Adipose tissue (tissue), 3 donors: ENCODE measurements at regions not wholly inside any gene's neighbourhood (a gene's known extent, or its start where the extent isn't known, plus 50 kb on each side); places are given as distances from the start of the nearest gene placed in this dataset.

Experiments used
- H3K27ac ChIP-seq: one replicate; pipeline ENCODE4 v1.5.1; 2013; ENCODE audit warnings: low read depth, low read length
- WGBS, 3 donors: extraction: QIAGEN DNeasy Blood & Tissue Kit; methylation state at CpG; one replicate each; pipeline ENCODE4 v1.1.7; 2013; 5-methylcytosine and 5-hydroxymethylcytosine counted together
- donor health status: healthy with polysubstance abuse.
- donor health status: Bipolar disorder and iron deficiency.
- donor health status: healthy.

DNA sequence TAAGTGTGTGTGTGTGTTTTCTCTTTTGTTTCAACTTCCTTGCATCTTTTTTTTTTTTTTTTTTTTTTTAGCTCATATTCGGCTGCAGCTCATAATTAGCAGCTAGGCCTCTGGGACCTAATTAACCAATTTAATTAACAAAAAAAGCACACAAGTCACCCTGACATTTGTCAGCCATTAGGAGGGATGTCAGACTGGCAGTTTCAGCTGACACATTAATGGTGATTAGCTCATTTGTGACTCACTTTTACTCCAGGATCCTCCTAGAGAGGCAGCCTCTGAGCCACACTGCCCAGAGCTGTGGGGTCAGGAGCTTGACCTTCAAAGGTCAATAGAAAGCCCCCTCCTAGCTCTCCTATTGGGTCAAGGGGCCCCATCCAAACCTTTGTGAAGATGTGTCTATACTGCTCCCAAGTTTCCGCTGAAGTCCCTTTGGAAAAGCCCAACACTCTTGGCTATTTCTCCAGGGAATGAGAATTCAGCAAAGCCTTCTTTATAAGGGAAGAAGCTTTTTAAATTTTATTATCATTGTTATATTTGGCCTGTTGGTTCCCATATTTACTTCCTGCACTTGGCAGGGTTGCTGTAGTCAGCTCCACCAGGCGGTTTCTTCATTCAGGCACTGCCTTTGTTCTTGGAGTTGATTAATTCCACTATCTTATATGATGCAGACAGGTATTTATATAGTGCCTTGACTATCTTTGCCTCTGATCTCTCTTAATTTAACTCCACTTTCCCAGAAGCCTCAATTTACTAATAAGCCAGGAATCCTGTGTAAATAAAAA lies 109.5 kb upstream of the HABP2 start:
- WGBS, 3 donors: 68 to 79% (median 74%) methylated on average over 3 of the region's 3 CpGs
- H3K27ac ChIP-seq: no peak overlapping the region

DNA sequence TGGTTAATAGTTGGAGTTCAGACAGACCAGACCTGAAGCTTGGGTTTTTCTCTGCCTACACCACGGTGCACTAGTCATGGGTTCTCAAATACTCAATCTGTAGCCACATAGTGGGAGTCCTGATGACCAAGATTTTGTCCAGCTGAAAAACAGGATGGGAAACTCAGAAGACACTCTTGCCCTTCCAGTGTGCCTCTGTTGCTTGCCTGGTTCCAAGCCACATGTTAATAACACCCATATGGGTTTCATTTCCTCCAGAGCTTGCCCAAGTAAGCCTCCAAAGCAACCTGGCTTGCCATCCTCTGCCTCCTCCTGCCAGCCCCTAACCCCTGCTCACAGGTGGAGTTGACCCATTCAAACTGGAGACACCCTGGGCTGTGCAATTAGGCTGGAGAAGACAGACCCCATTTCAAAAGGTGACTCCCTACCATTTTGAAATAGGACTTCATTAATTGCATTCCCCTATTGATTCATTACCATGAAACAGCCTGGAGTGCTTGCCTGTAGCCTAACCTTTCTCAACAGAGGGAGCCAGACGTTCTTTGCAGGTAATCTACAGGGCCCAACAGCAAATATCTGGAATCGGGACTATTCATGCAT lies 108.0 kb upstream of the HABP2 start:
- WGBS, 3 donors: 88 to 90% (median 89%) methylated on average over 3 of the region's 3 CpGs
- no peak overlapping the region for H3K27ac ChIP-seq

GRCh38 chr10:113445736-113446135 lies 107.1 kb upstream of the HABP2 start:
- no peak overlapping the region for H3K27ac ChIP-seq
- WGBS, 3 donors: 78 to 97% (median 81%) methylated on average over 5 of the region's 5 CpGs

DNA sequence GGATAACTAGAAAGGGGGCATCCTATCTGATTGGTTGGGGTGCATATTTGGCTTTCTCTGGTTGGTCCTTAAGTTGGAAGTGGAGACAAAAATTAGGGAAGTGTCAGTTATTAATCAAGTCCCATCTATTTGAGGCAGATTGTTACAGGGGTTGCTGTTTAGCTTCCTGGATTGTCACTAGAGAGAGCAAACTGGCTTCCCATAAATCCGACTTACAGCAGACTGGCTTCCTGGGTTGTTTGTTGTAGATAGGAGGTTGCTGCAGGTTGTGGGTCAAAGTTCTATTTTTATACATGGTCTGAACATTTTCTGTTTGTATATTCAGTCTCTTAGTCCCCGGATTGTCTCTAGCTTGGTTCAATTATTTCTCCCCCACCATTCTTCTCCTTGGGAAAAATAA lies 106.1 kb upstream of the HABP2 start:
- no peak overlapping the region for H3K27ac ChIP-seq
- WGBS, 3 donors: 33 to 58% (median 54%) methylated on average over 2 of the region's 2 CpGs

- WGBS, 3 donors: 40 to 84% (median 78%) methylated on average over 1 of the region's 1 CpG
- H3K27ac ChIP-seq: no peak overlapping the region
Observed at GRCh38 chr10:113447278-113447677, 105.6 kb upstream of the HABP2 start.

GRCh38 chr10:113449006-113449695 lies 103.7 kb upstream of the HABP2 start:
- no peak overlapping the region for H3K27ac ChIP-seq
- WGBS, 3 donors: 72 to 76% (median 74%) methylated on average over 5 of the region's 5 CpGs

GRCh38 chr10:113450046-113450804 lies 102.6 kb upstream of the HABP2 start:
- 59 to 88% (median 84%) methylated on average over 9 of the region's 9 CpGs for WGBS, 3 donors
- no peak overlapping the region for H3K27ac ChIP-seq

- H3K27ac ChIP-seq: no peak overlapping the region
- WGBS, 3 donors: 86 to 96% (median 95%) methylated on average over 1 of the region's 1 CpG
Observed at GRCh38 chr10:113450906-113451305, 101.9 kb upstream of the HABP2 start.

GRCh38 chr10:113452146-113452845 lies 100.6 kb upstream of the HABP2 start:
- WGBS, 3 donors: 66 to 75% (median 72%) methylated on average over 5 of the region's 5 CpGs
- H3K27ac ChIP-seq: no peak overlapping the region

DNA sequence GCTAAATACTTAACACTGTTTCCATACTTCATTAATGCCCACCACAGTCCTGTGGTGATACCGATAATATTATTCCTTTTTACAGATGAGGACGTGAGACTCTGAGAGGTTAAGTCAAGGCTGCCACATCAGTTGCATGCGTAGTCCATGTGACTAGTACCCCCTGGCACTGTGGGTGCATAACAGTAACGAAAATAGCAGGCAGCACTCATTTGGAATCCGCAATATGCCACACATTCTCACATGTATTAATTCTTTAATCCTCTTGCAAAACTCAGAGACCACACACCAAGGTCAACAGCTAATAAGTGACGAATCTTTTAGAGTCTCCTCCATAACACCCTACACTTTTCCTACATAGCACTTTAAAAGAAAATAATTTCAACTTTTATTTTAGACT lies 99.5 kb upstream of the HABP2 start:
- no peak overlapping the region for H3K27ac ChIP-seq
- 89 to 94% (median 93%) methylated on average over 6 of the region's 6 CpGs for WGBS, 3 donors

DNA sequence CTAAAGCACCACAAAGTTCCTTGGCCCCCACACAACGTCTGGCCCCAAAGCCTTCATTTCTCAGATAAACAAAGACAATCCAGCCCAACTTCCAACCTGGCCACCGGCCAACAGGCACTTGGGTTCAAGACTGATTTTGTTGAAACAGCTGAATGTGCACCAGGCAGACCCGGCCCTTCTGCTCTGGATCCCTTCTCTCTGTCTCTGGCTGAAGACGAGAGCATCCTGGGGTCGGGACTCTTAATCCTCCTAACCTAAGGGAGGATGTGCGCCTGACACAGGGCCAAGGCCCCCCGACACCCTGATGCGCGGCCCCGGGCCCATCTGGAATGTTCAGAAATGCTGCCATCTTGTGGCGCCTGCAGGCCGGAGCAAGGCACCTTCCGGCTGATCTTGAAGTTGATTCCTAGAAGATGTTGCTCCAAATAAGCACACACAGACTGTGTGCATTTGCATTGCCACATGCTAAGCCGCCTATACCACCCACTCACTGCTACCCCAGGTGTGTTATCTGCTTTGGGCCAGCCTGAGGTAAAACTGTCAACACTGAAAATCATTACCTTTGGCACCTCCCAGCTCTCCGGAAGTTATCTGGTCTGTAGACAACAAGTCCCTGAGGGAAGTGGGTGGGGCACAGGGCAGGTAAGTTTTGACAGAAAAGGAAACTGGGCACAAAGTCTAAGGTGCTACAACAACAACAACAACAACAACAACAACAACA lies 98.4 kb upstream of the HABP2 start:
- WGBS, 3 donors: 6 to 10% (median 8%) methylated on average over 15 of the region's 15 CpGs
- no peak overlapping the region for H3K27ac ChIP-seq

- 48 to 72% (median 49%) methylated on average over 3 of the region's 3 CpGs for WGBS, 3 donors
- H3K27ac ChIP-seq: no peak overlapping the region
Observed at GRCh38 chr10:113455947-113456346, 96.9 kb upstream of the HABP2 start.

DNA sequence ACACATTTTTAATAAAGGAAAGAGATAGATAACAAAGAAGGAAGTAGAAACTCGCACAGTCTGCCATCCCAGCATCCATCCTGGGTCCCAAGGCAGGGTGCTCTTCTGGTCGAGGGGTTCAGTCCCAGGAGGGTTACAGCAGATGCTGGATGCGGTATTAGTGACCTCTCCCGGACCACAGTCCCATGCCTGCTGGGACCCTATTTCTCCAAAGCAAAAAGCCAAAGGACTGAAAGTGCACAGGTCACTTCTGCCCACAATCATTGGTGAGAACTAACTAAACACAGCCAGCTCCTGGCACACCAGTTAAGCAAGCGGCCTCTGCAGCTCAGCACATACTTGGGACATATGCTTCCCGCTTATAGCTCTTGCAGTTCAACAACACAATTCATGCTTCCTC lies 96.1 kb upstream of the HABP2 start:
- WGBS, 3 donors: 82 to 91% (median 89%) methylated on average over 6 of the region's 6 CpGs
- H3K27ac ChIP-seq: no peak overlapping the region

GRCh38 chr10:113457408-113457807 lies 95.4 kb upstream of the HABP2 start:
- WGBS, 3 donors: 92 to 95% (median 93%) methylated on average over 5 of the region's 5 CpGs

DNA sequence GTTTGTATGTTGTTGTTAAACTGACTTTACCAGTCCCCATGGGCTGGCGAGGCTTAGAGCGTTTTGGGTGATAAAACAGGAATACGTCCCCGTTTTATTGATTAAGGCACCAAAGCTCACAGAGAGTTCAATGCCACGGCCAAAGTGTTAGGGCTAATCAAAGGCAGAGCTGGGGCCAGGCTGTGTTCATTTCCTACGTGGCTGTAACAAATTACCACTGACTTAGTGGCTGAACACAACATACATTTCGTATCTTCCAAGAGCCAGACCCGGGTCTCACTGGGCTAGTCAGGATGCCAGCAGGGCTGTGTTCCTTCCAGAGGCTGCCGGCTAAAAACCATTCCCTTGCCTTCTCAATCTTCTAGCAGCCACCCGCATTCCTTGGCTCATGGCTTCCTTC lies 94.4 kb upstream of the HABP2 start:
- H3K27ac ChIP-seq: no peak overlapping the region
- 75 to 94% (median 93%) methylated on average over 10 of the region's 10 CpGs for whole genome bisulfite sequencing, 3 donors

More at GRCh38 chr10:113457408-113457807, 95.4 kb upstream of the HABP2 start:
- H3K27ac ChIP-seq: no peak overlapping the region

DNA sequence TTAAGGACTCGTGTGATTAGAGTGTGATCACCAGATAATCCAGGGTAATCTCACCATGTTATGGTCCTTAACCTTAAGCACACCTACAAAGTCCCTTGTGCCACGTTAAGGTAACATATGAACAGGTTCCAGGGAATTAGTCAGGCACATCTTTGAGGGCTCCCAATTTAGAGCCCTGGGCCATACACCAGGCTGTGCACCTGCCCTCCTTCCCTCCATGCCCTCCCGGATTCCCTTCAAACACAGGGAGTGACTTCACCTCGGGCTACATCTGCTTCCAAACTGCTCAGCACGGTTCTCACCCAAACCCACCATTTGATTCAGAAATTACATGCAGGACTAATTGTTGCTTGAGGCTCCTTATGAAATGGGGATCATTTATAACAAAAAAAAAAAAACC lies 93.9 kb upstream of the HABP2 start:
- no peak overlapping the region for H3K27ac ChIP-seq
- 86 to 88% (median 86%) methylated on average over 5 of the region's 5 CpGs for WGBS, 3 donors

DNA sequence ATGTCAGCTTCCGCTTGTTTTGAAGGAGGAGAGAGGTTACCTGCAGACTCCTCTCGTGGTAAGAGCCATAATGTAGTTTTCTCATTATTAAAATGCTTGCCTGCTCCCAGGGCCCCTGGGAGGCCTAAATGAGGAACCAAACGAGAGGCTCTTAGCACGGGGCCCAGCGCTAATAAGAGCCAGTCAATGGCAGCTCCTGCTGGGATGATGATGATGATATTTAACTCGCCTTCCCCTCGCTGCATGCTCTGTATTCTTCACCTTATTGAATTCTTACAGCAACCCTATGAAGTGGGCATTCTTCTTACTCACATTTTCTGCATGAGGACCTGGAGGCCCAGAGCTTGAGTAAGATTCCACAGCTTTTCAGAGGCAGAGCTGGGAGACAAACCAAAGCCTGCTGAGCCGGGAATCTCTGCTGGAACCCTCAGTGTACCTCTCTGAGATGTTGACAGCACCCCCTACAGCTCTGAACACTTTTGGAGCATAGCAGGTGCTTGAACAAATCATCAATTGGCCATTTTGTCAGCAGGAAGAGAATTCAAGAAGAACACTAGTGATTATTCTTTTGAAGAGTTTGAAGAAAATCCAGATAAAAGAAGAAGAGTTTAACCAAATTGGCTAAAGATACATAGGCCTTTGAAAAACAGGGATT lies 93.1 kb upstream of the HABP2 start:
- H3K27ac ChIP-seq: no peak overlapping the region
- 80 to 95% (median 86%) methylated on average over 8 of the region's 8 CpGs for WGBS, 3 donors
